Testis (tissue), 2 donors: ENCODE measurements at regions not wholly inside any gene's neighbourhood (a gene's known extent, or its start where the extent isn't known, plus 50 kb on each side); places are given as distances from the start of the nearest gene placed in this dataset.

Source experiments
- POLR2A ChIP-seq: fragments of 450-650 bp; IDR thresholded peaks from one replicate; pipeline ENCODE4 v1.6.1; 2017; ENCODE audit warnings: antibody characterized with exemption, mild to moderate bottlenecking, moderate library complexity
- TF ChIP-seq, protein P1 (sequence below), 3 experiments: fragments of 450-650 bp in 2 of 3; fragments of 200-600 bp in 1 of 3; sonication (generic) in 1 of 3; IDR thresholded peaks; one replicate each; pipeline ENCODE4 v1.5.1; 2016 to 2019; ENCODE audit warnings: antibody characterized with exemption in 3 of 3, mild to moderate bottlenecking in 2 of 3, moderate library complexity in 1 of 3

DNA sequence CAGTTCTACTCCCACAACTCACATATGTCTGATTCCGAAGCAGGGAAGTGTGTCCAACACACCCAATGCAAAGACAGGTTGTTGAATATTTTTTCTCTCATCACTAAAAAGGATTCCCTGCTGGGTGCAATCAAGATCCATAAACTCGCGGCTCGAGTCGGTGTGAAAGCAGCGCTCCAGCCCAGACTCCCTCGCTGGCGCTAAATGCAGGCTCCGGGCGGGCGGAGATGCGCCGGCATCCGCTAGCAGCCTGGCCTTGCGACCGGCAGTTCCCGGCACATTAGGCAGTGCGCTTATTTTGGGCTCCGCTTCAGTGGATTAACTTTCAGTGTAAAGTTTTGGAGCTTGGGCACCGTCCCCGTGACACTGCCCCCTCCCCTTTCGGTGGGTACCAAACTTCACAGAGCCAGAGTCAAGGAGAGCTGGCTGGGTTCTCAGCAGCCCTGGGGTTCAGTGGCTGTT is 87.7 kb upstream of the POU3F1 start:
- TF ChIP-seq, protein P1, sequence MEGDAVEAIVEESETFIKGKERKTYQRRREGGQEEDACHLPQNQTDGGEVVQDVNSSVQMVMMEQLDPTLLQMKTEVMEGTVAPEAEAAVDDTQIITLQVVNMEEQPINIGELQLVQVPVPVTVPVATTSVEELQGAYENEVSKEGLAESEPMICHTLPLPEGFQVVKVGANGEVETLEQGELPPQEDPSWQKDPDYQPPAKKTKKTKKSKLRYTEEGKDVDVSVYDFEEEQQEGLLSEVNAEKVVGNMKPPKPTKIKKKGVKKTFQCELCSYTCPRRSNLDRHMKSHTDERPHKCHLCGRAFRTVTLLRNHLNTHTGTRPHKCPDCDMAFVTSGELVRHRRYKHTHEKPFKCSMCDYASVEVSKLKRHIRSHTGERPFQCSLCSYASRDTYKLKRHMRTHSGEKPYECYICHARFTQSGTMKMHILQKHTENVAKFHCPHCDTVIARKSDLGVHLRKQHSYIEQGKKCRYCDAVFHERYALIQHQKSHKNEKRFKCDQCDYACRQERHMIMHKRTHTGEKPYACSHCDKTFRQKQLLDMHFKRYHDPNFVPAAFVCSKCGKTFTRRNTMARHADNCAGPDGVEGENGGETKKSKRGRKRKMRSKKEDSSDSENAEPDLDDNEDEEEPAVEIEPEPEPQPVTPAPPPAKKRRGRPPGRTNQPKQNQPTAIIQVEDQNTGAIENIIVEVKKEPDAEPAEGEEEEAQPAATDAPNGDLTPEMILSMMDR (IDR thresholded peaks at IDR 0.05), result no peak
- TF ChIP-seq POLR2A, result no peak
